Neural progenitor cell (in vitro differentiated cells): ENCODE measurements at regions not wholly inside any gene's neighbourhood (a gene's known extent, or its start where the extent isn't known, plus 50 kb on each side); places are given as distances from the start of the nearest gene placed in this dataset.

Experiments used
- EZH2phosphoT487 ChIP-seq: fragments of 200-600 bp; sonication (generic); IDR thresholded peaks from 2 replicates; pipeline ENCODE4 v1.6.1; 2017; ENCODE audit warnings: antibody characterized with exemption
- TF ChIP-seq, protein P1 (sequence below): fragments of 200-600 bp; sonication (generic); IDR thresholded peaks from 2 replicates; pipeline ENCODE4 v1.5.1; 2017; ENCODE audit warnings: antibody characterized with exemption, mild to moderate bottlenecking

GRCh38 chr22:22068657-22069056 lies 86.1 kb upstream of the TOP3B start:
- TF ChIP-seq, protein P1, sequence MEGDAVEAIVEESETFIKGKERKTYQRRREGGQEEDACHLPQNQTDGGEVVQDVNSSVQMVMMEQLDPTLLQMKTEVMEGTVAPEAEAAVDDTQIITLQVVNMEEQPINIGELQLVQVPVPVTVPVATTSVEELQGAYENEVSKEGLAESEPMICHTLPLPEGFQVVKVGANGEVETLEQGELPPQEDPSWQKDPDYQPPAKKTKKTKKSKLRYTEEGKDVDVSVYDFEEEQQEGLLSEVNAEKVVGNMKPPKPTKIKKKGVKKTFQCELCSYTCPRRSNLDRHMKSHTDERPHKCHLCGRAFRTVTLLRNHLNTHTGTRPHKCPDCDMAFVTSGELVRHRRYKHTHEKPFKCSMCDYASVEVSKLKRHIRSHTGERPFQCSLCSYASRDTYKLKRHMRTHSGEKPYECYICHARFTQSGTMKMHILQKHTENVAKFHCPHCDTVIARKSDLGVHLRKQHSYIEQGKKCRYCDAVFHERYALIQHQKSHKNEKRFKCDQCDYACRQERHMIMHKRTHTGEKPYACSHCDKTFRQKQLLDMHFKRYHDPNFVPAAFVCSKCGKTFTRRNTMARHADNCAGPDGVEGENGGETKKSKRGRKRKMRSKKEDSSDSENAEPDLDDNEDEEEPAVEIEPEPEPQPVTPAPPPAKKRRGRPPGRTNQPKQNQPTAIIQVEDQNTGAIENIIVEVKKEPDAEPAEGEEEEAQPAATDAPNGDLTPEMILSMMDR: no peak
- no peak for TF ChIP-seq EZH2phosphoT487
